HepG2 (cell line): ENCODE measurements at regions not wholly inside any gene's neighbourhood (a gene's known extent, or its start where the extent isn't known, plus 50 kb on each side); places are given as distances from the start of the nearest gene placed in this dataset.
"Not testable (repeated sequence)": the region's sequence is repeated elsewhere in the genome, so short reads cannot be mapped to it uniquely, and the experiment has no call there.

Source experiments
- BRD4 ChIP-seq: sonication (generic); formaldehyde crosslinking; IDR thresholded peaks from 2 replicates; pipeline ENCODE4 v1.4.0; 2020; ENCODE audit warnings: missing genetic modification reagents
- CBFB ChIP-seq: sonication (generic); formaldehyde crosslinking; IDR thresholded peaks from 2 replicates; pipeline ENCODE4 v1.4.0; 2020; ENCODE audit warnings: missing genetic modification reagents
- FOXP1 ChIP-seq, 2 experiments: fragments of 450-650 bp in 1 of 2; IDR thresholded peaks; 2 replicates each; pipeline ENCODE4 v1.6.1; 2017 to 2018; ENCODE audit warnings: antibody characterized with exemption in 1 of 2
- GABPB1 ChIP-seq: IDR thresholded peaks from 2 replicates; pipeline ENCODE4 v1.6.1; 2016; ENCODE audit warnings: mild to moderate bottlenecking, missing genetic modification reagents, moderate library complexity, missing compliant biosample characterization
- HDAC1 ChIP-seq: sonication (generic); formaldehyde crosslinking; IDR thresholded peaks from 2 replicates; pipeline ENCODE4 v1.5.1; 2020; ENCODE audit warnings: mild to moderate bottlenecking, missing genetic modification reagents
- IRF2 ChIP-seq: IDR thresholded peaks from 2 replicates; pipeline ENCODE4 v1.6.1; 2018; ENCODE audit warnings: missing genetic modification reagents, missing compliant biosample characterization
- KMT2B ChIP-seq: IDR thresholded peaks from 2 replicates; pipeline ENCODE4 v1.6.1; 2016; ENCODE audit warnings: missing genetic modification reagents, missing compliant biosample characterization
- POLR2A ChIP-seq, 2 experiments: IDR thresholded peaks; 2 replicates each; pipeline ENCODE4 v1.6.1; 2011; ENCODE audit warnings: low read depth in 2 of 2, low read length in 2 of 2, mild to moderate bottlenecking in 1 of 2, moderate library complexity in 1 of 2; ENCODE audit not compliant: insufficient read depth in 1 of 2
- POLR2AphosphoS5 ChIP-seq: IDR thresholded peaks from 2 replicates; pipeline ENCODE4 v1.6.1; 2012; ENCODE audit warnings: low read depth, low read length
- RBFOX2 ChIP-seq: fragments of 200-400 bp; formaldehyde crosslinking; IDR thresholded peaks from 2 replicates; pipeline ENCODE4 v1.6.1; 2017; ENCODE audit warnings: low read depth, mild to moderate bottlenecking, low read length
- SAP130 ChIP-seq: IDR thresholded peaks from 2 replicates; pipeline ENCODE4 v1.6.1; 2016; ENCODE audit warnings: low read depth
- SKI ChIP-seq: fragments of 450-650 bp; IDR thresholded peaks from one replicate; pipeline ENCODE4 v1.6.1; 2018; ENCODE audit warnings: mild to moderate bottlenecking; ENCODE audit not compliant: partially characterized antibody
- SPEN ChIP-seq: sonication (generic); formaldehyde crosslinking; IDR thresholded peaks from 2 replicates; pipeline ENCODE4 v1.5.1; 2020; ENCODE audit warnings: low read depth, mild to moderate bottlenecking, missing genetic modification reagents
- YEATS4 ChIP-seq: sonication (generic); formaldehyde crosslinking; IDR thresholded peaks from 2 replicates; pipeline ENCODE4 v1.4.0; 2020; ENCODE audit warnings: missing genetic modification reagents, borderline replicate concordance
- ZFY ChIP-seq: sonication (generic); formaldehyde crosslinking; IDR thresholded peaks from 2 replicates; pipeline ENCODE4 v1.4.0; 2020; ENCODE audit warnings: missing genetic modification reagents
- ZNF430 ChIP-seq: sonication (generic); formaldehyde crosslinking; IDR thresholded peaks from 2 replicates; pipeline ENCODE4 v1.9.0; 2021; ENCODE audit warnings: mild to moderate bottlenecking, missing genetic modification reagents
- ZNF709 ChIP-seq: sonication (generic); formaldehyde crosslinking; IDR thresholded peaks from 2 replicates; pipeline ENCODE4 v1.5.0; 2020; ENCODE audit warnings: mild to moderate bottlenecking, missing genetic modification reagents
- TF ChIP-seq, protein P1 (sequence below): IDR thresholded peaks from 2 replicates; pipeline ENCODE4 v1.6.1; 2016; ENCODE audit warnings: missing compliant biosample characterization, missing genetic modification reagents, borderline replicate concordance
- TF ChIP-seq, protein P2 (sequence below): sonication (generic); IDR thresholded peaks from 2 replicates; pipeline ENCODE4 v1.6.1; 2016; ENCODE audit warnings: low read depth, borderline replicate concordance
- TF ChIP-seq, protein P3 (sequence below), 2 experiments: sonication (generic) in 1 of 2; formaldehyde crosslinking in 1 of 2; IDR thresholded peaks; 2 replicates each; pipeline versions ENCODE4 v1.4.0 to v1.6.1; 2018 to 2020; ENCODE audit warnings: missing genetic modification reagents in 2 of 2, borderline replicate concordance in 1 of 2, low read depth in 1 of 2, mild to moderate bottlenecking in 1 of 2, missing biosample characterization in 1 of 2

DNA sequence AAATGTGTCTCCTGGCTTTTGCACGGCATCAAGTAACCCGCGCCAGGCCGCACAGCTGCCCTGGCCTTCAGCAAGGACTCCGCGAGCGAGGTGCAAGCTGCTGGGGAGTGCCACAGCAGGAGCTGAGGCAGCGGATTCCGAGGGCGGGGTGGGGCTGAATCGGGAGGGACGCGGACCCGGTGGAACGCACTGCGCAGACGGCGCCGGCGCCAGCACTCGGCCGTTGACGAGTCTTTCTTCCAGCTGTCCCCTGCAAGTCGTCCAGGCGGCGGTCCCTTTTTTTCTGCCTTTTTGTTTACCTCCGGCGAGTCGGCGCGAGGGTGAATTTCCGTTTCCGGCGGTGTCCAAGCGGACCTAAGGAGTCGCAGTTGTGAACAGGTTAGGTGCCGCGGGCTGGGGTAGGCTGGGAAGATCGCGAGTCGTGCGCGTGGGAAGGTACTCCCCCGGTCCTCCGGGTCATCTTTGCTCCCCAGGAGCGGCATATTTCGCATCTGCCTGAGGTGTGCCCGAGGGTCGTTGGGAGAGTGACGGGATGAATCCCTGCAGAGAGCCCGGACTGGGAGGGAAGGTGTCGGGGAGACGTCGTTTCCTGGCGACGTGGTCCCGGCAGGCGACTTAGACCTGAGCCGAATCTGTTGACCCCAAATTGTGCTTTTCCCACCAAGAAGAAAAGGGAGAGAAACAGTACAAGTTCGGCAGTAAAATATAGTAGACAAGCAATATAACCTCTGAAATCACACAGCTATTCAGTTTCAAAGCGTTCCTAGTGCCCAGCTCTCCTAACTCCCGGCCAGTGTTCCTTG is 124.5 kb upstream of the PTPN20 start (continued):
- TF ChIP-seq, protein P1, sequence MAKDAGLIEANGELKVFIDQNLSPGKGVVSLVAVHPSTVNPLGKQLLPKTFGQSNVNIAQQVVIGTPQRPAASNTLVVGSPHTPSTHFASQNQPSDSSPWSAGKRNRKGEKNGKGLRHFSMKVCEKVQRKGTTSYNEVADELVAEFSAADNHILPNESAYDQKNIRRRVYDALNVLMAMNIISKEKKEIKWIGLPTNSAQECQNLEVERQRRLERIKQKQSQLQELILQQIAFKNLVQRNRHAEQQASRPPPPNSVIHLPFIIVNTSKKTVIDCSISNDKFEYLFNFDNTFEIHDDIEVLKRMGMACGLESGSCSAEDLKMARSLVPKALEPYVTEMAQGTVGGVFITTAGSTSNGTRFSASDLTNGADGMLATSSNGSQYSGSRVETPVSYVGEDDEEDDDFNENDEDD = peak; percentile 53; the same call in 1 of the 2 replicates
- TF ChIP-seq, protein P2, sequence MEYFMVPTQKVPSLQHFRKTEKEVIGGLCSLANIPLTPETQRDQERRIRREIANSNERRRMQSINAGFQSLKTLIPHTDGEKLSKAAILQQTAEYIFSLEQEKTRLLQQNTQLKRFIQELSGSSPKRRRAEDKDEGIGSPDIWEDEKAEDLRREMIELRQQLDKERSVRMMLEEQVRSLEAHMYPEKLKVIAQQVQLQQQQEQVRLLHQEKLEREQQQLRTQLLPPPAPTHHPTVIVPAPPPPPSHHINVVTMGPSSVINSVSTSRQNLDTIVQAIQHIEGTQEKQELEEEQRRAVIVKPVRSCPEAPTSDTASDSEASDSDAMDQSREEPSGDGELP = peak; percentile 67
- TF ChIP-seq YEATS4 (peak; percentile 68), CBFB (CRISPR knock-in tag) (0 out of 2 replicates have a peak, but pooled peaks have one; percentile 17), FOXP1 (CRISPR knock-in tag; IDR thresholded peaks at IDR 0.05) (0 out of 2 replicates have a peak, but pooled peaks have one; percentile 10), IRF2 (0 out of 2 replicates have a peak, but pooled peaks have one; percentile 20), ZNF709 (CRISPR knock-in tag) (peak; percentile 58; the same call in 1 of the 2 replicates), SAP130 (CRISPR knock-in tag) (peak; percentile 69), HDAC1 (peak; percentile 45; the same call in 1 of the 2 replicates), SPEN (CRISPR knock-in tag) (peak; percentile 42; the same call in 1 of the 2 replicates), BRD4 (CRISPR knock-in tag) (peak; percentile 57; the same call in 1 of the 2 replicates), RBFOX2 (peak; percentile 66), KMT2B (CRISPR knock-in tag) (peak; percentile 74), SKI (peak; percentile 70), ZNF430 (CRISPR knock-in tag) (peak; percentile 32; the same call in 1 of the 2 replicates), GABPB1 (CRISPR knock-in tag) (peak; percentile 90), ZFY (CRISPR knock-in tag) (peak; percentile 65), POLR2A (IDR thresholded peaks at IDR 0.05; ENCODE audit: insufficient read depth in 1 of 2, low read depth in 2 of 2, low read length in 2 of 2) (peak; percentile 64 to 75; a peak in 3 of 4 replicates), POLR2AphosphoS5 (peak; percentile 65)
- not testable (repeated sequence) for TF ChIP-seq FOXP1 (IDR thresholded peaks at IDR 0.05)
- TF ChIP-seq, protein P3, sequence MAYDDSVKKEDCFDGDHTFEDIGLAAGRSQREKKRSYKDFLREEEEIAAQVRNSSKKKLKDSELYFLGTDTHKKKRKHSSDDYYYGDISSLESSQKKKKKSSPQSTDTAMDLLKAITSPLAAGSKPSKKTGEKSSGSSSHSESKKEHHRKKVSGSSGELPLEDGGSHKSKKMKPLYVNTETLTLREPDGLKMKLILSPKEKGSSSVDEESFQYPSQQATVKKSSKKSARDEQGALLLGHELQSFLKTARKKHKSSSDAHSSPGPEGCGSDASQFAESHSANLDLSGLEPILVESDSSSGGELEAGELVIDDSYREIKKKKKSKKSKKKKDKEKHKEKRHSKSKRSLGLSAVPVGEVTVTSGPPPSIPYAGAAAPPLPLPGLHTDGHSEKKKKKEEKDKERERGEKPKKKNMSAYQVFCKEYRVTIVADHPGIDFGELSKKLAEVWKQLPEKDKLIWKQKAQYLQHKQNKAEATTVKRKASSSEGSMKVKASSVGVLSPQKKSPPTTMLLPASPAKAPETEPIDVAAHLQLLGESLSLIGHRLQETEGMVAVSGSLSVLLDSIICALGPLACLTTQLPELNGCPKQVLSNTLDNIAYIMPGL (CRISPR knock-in tag; IDR thresholded peaks at IDR 0.05; ENCODE audit: borderline replicate concordance in 1 of 2, low read depth in 1 of 2) = peak; percentile 42 to 63; a peak in 2 of 4 replicates
